H1 (cell line): ENCODE measurements at regions not wholly inside any gene's neighbourhood (a gene's known extent, or its start where the extent isn't known, plus 50 kb on each side); places are given as distances from the start of the nearest gene placed in this dataset.

Source experiments
- CTCF ChIA-PET: fragments of 300-600 bp; sonication (Branson Sonifier 250); formaldehyde crosslinking; loops from one replicate; lab custom pipeline; 2021; ENCODE audit not compliant: partially characterized antibody; lab: Charles Lee
- POLR2A ChIA-PET: fragments of 300-600 bp; sonication (Branson Sonifier 250); formaldehyde crosslinking; loops from one replicate; lab custom pipeline; 2021; ENCODE audit warnings: inconsistent platforms; ENCODE audit not compliant: partially characterized antibody; lab: Charles Lee
- DNase-seq, 2 experiments: peaks; one replicate each; pipeline versions ENCODE4 v3.0.0 to v3.0.0-alpha.2; 2010 to 2022; ENCODE audit warnings: low spot score in 2 of 2, low read depth in 1 of 2, mixed read lengths in 1 of 2
- FAIRE-seq: peaks from 2 replicates; lab custom pipeline; 2011; peaks lifted over from hg19 to GRCh38; lab: Jason Lieb, UNC
- H2AFZ ChIP-seq: 2 replicates; pipeline ENCODE4 v1.8.1; 2012; ENCODE audit warnings: low read length, inconsistent platforms
- H2AK5ac ChIP-seq: 2 replicates; pipeline ENCODE4 v1.6.1; 2013; ENCODE audit warnings: low read depth, low read length
- H2BK120ac ChIP-seq: replicated peaks from 2 replicates; pipeline ENCODE3; 2013; ENCODE audit warnings: low read depth, low read length, inconsistent platforms
- H2BK12ac ChIP-seq: 2 replicates; pipeline ENCODE4 v1.6.1; 2013; ENCODE audit warnings: low read depth, low read length
- H2BK15ac ChIP-seq: 2 replicates; pipeline ENCODE4 v1.6.1; 2013; ENCODE audit warnings: low read length
- H2BK20ac ChIP-seq: 2 replicates; pipeline ENCODE4 v1.6.1; 2013; ENCODE audit warnings: low read length
- H2BK5ac ChIP-seq: 2 replicates; pipeline ENCODE4 v1.6.1; 2013; ENCODE audit warnings: low read depth, low read length
- H3K14ac ChIP-seq: 2 replicates; pipeline ENCODE4 v1.6.1; 2013; ENCODE audit warnings: inconsistent platforms; ENCODE audit not compliant: insufficient read length
- H3K18ac ChIP-seq: 2 replicates; pipeline ENCODE4 v1.6.1; 2013; ENCODE audit warnings: low read length; ENCODE audit errors: extremely low read depth
- H3K23ac ChIP-seq: 2 replicates; pipeline ENCODE4 v1.6.1; 2013; ENCODE audit warnings: inconsistent platforms; ENCODE audit not compliant: insufficient read length
- H3K23me2 ChIP-seq: 2 replicates; pipeline ENCODE4 v1.6.1; 2013; ENCODE audit warnings: low read depth, low read length
- H3K27ac ChIP-seq: 2 replicates; pipeline ENCODE4 v1.6.1; 2011; ENCODE audit warnings: low read depth, low read length, inconsistent platforms
- H3K27me3 ChIP-seq, 4 experiments: replicated peaks in 1 of 4; 1 replicate in 1 of 4; 2 replicates in 3 of 4; pipeline versions ENCODE4 v1.6.1 to v1.8.1; 2011 to 2013; ENCODE audit warnings: low read length in 3 of 4, mild to moderate bottlenecking in 3 of 4, inconsistent platforms in 2 of 4, mixed read lengths in 2 of 4, moderate library complexity in 1 of 4; ENCODE audit not compliant: control insufficient read depth in 3 of 4, insufficient read depth in 3 of 4; ENCODE audit errors: extremely low read depth in 1 of 4
- H3K36me3 ChIP-seq, 4 experiments: 2 replicates each; pipeline versions ENCODE4 v1.6.1 to v1.8.1; 2011 to 2013; ENCODE audit warnings: mild to moderate bottlenecking in 4 of 4, low read length in 3 of 4, moderate library complexity in 2 of 4, control low read depth in 1 of 4, inconsistent platforms in 1 of 4; ENCODE audit not compliant: insufficient read depth in 4 of 4, control insufficient read depth in 2 of 4
- H3K4ac ChIP-seq: replicated peaks from 2 replicates; pipeline ENCODE3; 2013; ENCODE audit warnings: low read length, low read depth, mixed read lengths, inconsistent platforms; ENCODE audit not compliant: insufficient read length
- H3K4me1 ChIP-seq, 4 experiments: replicated peaks in 1 of 4; 1 replicate in 1 of 4; 2 replicates in 3 of 4; pipeline versions ENCODE4 v1.6.1 to v1.8.1; 2011 to 2013; ENCODE audit warnings: low read length in 3 of 4, inconsistent platforms in 2 of 4, mixed read lengths in 1 of 4; ENCODE audit not compliant: insufficient read depth in 4 of 4, control insufficient read depth in 3 of 4
- H3K4me2 ChIP-seq, 2 experiments: 2 replicates each; pipeline versions ENCODE4 v1.6.1 to v1.8.1; 2011 to 2013; ENCODE audit warnings: low read depth in 2 of 2, low read length in 2 of 2, control low read depth in 1 of 2, inconsistent platforms in 1 of 2, mild to moderate bottlenecking in 1 of 2; ENCODE audit not compliant: insufficient read depth in 1 of 2
- H3K4me3 ChIP-seq, 4 experiments: fragments of 200-600, 300-600 bp in 1 of 4; sonication (generic), shearing (Covaris generic), sonication (Bioruptor Twin) in 1 of 4; 2 replicates each; pipeline versions ENCODE4 v1.5.1 to v1.8.1; 2011 to 2016; ENCODE audit warnings: low read length in 4 of 4, low read depth in 3 of 4, control low read depth in 2 of 4, inconsistent platforms in 2 of 4, mild to moderate bottlenecking in 2 of 4, mixed read lengths in 1 of 4, moderate library complexity in 1 of 4; ENCODE audit not compliant: insufficient read depth in 2 of 4; ENCODE audit errors: extremely low read depth in 1 of 4
- H3K56ac ChIP-seq: replicated peaks from 2 replicates; pipeline ENCODE3; 2013; ENCODE audit warnings: low read depth, mild to moderate bottlenecking, mixed read lengths, low read length, inconsistent platforms; ENCODE audit not compliant: insufficient read length
- H3K79me1 ChIP-seq: 2 replicates; pipeline ENCODE4 v1.6.1; 2013; ENCODE audit warnings: low read depth, low read length, control low read depth
- H3K79me2 ChIP-seq, 2 experiments: 2 replicates each; pipeline versions ENCODE4 v1.6.1 to v1.8.1; 2012 to 2013; ENCODE audit warnings: low read length in 2 of 2, mild to moderate bottlenecking in 2 of 2, inconsistent platforms in 1 of 2; ENCODE audit not compliant: insufficient read depth in 2 of 2, control insufficient read depth in 1 of 2
- H3K9ac ChIP-seq, 4 experiments: replicated peaks in 1 of 4; 1 replicate in 1 of 4; 2 replicates in 3 of 4; pipeline versions ENCODE4 v1.6.1 to v1.8.1; 2011 to 2013; ENCODE audit warnings: low read depth in 3 of 4, low read length in 3 of 4, control low read depth in 2 of 4, mild to moderate bottlenecking in 2 of 4, moderate library complexity in 2 of 4, inconsistent platforms in 1 of 4; ENCODE audit errors: extremely low read depth in 1 of 4
- H3K9me3 ChIP-seq, 2 experiments: 2 replicates each; pipeline versions ENCODE4 v1.6.1 to v1.8.1; 2012 to 2013; ENCODE audit warnings: mild to moderate bottlenecking in 2 of 2, moderate library complexity in 2 of 2, control low read depth in 1 of 2, inconsistent platforms in 1 of 2, low read depth in 1 of 2, low read length in 1 of 2, mixed read lengths in 1 of 2; ENCODE audit not compliant: insufficient read depth in 2 of 2
- H4K20me1 ChIP-seq, 2 experiments: replicated peaks in 1 of 2; 2 replicates each; pipeline versions ENCODE3 to v1.8.1; 2011 to 2013; ENCODE audit warnings: inconsistent platforms in 2 of 2, low read length in 2 of 2, mild to moderate bottlenecking in 1 of 2; ENCODE audit not compliant: insufficient read depth in 2 of 2, control insufficient read depth in 1 of 2
- H4K5ac ChIP-seq: 2 replicates; pipeline ENCODE4 v1.6.1; 2013; ENCODE audit warnings: low read length, low read depth, mixed read lengths, inconsistent platforms; ENCODE audit not compliant: insufficient read length
- H4K8ac ChIP-seq: 2 replicates; pipeline ENCODE4 v1.8.0; 2013; ENCODE audit warnings: mild to moderate bottlenecking, moderate library complexity, low read length, inconsistent platforms; ENCODE audit not compliant: insufficient read depth; ENCODE audit errors: extremely low read depth
- H4K91ac ChIP-seq: replicated peaks from 2 replicates; pipeline ENCODE3; 2013; ENCODE audit warnings: low read length, mixed read lengths, inconsistent platforms; ENCODE audit not compliant: insufficient read length
- SIRT6 ChIP-seq: IDR thresholded peaks from one replicate; pipeline ENCODE4 v1.7.1; 2012; ENCODE audit warnings: low read length, inconsistent platforms
- TAF7 ChIP-seq: optimal IDR thresholded peaks from 2 replicates; pipeline ENCODE3; 2011; ENCODE audit warnings: low read depth, mild to moderate bottlenecking, inconsistent platforms, low read length, moderate library complexity, borderline replicate concordance
- WGBS, 2 experiments: shearing (Covaris generic) in 1 of 2; methylation state at CpG; one replicate each; pipeline versions ENCODE4 v1.1.6 to v1.1.7; 2013 to 2015; ENCODE audit warnings: low lambda C conversion rate in 2 of 2, mixed read lengths in 2 of 2, inconsistent platforms in 1 of 2, low coverage in 1 of 2, missing lambda C conversion rate in 1 of 2; ENCODE audit not compliant: insufficient replicate concordance in 2 of 2, insufficient coverage in 1 of 2, insufficient read length in 1 of 2; ENCODE audit errors: extremely low coverage in 1 of 2, missing lambda C conversion rate in 1 of 2; 5-methylcytosine and 5-hydroxymethylcytosine counted together

GRCh38 chr1:182226618-182227017 lies 165.0 kb downstream of the GLUL start:
- FAIRE-seq (no peak), DNase-seq (no peak)
- no peak overlapping the region for H4K5ac ChIP-seq
- no peaks in the 10 kb centered on the region for H3K36me3 ChIP-seq
- H3K4me1 ChIP-seq: peaks cover 0 to 5% (median under 1%) of the 10 kb centered on the region in 4 experiments; a peak in 2 of 7 replicates
- no peak overlapping the region for H3K18ac ChIP-seq
- H3K23me2 ChIP-seq: no peaks in the 10 kb centered on the region; the same call in 1 of the 2 replicates
- H3K23ac ChIP-seq: no peak overlapping the region
- H2BK12ac ChIP-seq: no peak overlapping the region
- no peaks in the 10 kb centered on the region for H4K20me1 ChIP-seq
- H3K4ac ChIP-seq: no peak overlapping the region
- no peak overlapping the region for H3K9ac ChIP-seq
- H3K9me3 ChIP-seq: no peaks in the 10 kb centered on the region
- no peak overlapping the region for H3K27ac ChIP-seq
- no peak overlapping the region for H4K8ac ChIP-seq
- no peak overlapping the region for H2AK5ac ChIP-seq
- H3K56ac ChIP-seq: no peak overlapping the region
- 89% methylated on average over 2 of the region's 2 CpGs; no CpG with 5 or more reads in 1 of the 2 experiments for WGBS, 2 experiments
- POLR2A ChIA-PET: no interaction called here
- no peak overlapping the region for H3K14ac ChIP-seq
- no peak overlapping the region for H2AFZ ChIP-seq
- H2BK15ac ChIP-seq: no peak overlapping the region
- H4K91ac ChIP-seq: no peak overlapping the region
- no peaks in the 10 kb centered on the region for H3K79me1 ChIP-seq
- H2BK5ac ChIP-seq: no peak overlapping the region
- H3K79me2 ChIP-seq: no peaks in the 10 kb centered on the region
- no peak overlapping the region for H3K4me3 ChIP-seq
- H3K4me2 ChIP-seq: no peak overlapping the region
- H2BK120ac ChIP-seq: no peak overlapping the region
- CTCF ChIA-PET: interaction anchor here (1.4 to 1.6 kb wide), 3 partner anchors 29 to 141 kb away, joined by 3 to 4 read pairs (median 3); no protein-coding TSS in a partner anchor
- H3K27me3 ChIP-seq: no peaks in the 10 kb centered on the region
- no peak overlapping the region for H2BK20ac ChIP-seq
- TF ChIP-seq SIRT6 (no peak), TAF7 (no peak)
